Epithelial cell of proximal tubule (primary cell): ENCODE measurements at regions not wholly inside any gene's neighbourhood (a gene's known extent, or its start where the extent isn't known, plus 50 kb on each side); places are given as distances from the start of the nearest gene placed in this dataset.

Source experiments
- DNase-seq: peaks from one replicate; pipeline ENCODE4 v3.0.0-alpha.2; 2011; ENCODE audit warnings: low read depth
- H3K4me3 ChIP-seq: 2 replicates; pipeline ENCODE4 v1.5.1; 2011; ENCODE audit warnings: low read depth, mild to moderate bottlenecking, low read length
- TF ChIP-seq, protein P1 (sequence below): conservative IDR thresholded peaks from 2 replicates; pipeline ENCODE4 v1.5.1; 2012; ENCODE audit warnings: low read depth, mild to moderate bottlenecking, low read length

DNA sequence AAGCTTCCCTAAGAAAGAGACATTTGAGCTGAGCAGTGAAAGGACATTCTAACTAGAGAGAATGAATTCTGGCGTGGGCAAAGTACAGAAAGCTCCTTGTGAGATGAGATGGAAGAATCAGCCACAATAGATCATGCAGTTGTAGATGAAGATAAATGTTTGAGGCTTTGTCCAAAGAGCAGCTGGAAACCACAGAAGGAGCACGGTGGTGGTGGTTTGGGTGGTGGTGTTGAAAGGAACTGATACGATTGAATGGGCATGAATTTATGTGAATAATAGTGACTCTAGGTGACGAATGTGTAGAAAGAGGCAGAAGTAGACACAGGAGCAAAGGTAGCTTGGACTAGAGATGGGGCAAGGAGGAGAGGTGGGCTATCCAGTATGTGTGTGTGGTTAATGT, 260.5 kb upstream of the TMTC1 start:
- TF ChIP-seq, protein P1, sequence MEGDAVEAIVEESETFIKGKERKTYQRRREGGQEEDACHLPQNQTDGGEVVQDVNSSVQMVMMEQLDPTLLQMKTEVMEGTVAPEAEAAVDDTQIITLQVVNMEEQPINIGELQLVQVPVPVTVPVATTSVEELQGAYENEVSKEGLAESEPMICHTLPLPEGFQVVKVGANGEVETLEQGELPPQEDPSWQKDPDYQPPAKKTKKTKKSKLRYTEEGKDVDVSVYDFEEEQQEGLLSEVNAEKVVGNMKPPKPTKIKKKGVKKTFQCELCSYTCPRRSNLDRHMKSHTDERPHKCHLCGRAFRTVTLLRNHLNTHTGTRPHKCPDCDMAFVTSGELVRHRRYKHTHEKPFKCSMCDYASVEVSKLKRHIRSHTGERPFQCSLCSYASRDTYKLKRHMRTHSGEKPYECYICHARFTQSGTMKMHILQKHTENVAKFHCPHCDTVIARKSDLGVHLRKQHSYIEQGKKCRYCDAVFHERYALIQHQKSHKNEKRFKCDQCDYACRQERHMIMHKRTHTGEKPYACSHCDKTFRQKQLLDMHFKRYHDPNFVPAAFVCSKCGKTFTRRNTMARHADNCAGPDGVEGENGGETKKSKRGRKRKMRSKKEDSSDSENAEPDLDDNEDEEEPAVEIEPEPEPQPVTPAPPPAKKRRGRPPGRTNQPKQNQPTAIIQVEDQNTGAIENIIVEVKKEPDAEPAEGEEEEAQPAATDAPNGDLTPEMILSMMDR: no peak
- DNase-seq: no peak
- no peak overlapping the region for H3K4me3 ChIP-seq

DNA sequence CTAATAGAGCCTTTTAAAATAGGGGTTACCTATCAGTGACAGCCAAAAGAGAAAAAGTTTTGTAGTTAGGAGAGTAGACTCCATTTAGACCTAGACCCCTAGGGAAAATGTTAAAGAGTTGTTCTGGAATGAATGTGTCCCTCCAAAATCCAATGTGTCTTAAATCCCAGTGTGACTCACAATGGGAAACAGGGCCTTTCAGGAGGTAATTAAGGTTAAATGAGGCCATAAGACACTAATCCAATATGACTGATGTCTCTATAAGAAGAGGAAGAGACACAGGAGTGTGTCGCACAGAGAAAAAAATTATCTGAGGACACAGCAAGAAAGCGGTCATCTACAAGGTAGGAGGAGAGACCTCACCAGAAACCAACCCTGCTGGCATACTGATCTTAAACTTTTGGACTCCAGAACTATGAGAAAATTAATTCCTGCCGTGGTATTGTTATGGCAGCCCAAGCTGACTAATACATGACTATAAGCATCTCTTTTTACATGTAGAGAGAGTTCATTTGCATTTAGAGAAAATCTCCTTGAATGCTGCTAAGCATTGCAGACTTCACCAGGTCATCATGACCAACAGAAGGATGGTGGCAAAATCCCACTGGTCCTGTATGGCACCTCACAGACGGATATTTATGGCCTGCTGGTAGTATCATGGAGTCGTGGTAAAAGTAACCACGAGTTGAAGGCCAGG, 259.6 kb upstream of the TMTC1 start:
- H3K4me3 ChIP-seq: no peak overlapping the region
- TF ChIP-seq, protein P1: no peak
- no peak for DNase-seq

DNA sequence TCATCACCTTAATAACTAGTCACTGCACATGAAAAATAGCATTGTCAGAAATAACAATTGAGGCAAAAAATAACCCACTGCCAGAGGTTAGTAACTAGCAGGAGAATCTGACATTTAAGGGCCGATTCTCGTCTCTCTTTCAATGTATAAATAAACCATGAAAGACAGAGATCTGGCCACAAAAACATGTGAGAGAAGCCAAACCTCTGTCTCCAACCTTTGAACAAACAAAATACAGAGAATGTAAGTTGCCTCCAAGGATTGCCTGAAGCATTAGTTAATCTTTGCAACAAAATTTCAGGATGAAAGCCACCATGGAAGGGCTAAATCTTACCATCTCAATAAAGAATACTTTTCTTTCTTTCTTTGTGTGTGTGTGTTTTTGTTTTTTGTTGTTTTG, 257.4 kb upstream of the TMTC1 start:
- TF ChIP-seq, protein P1: no peak
- no peak overlapping the region for H3K4me3 ChIP-seq
- DNase-seq: no peak

DNA sequence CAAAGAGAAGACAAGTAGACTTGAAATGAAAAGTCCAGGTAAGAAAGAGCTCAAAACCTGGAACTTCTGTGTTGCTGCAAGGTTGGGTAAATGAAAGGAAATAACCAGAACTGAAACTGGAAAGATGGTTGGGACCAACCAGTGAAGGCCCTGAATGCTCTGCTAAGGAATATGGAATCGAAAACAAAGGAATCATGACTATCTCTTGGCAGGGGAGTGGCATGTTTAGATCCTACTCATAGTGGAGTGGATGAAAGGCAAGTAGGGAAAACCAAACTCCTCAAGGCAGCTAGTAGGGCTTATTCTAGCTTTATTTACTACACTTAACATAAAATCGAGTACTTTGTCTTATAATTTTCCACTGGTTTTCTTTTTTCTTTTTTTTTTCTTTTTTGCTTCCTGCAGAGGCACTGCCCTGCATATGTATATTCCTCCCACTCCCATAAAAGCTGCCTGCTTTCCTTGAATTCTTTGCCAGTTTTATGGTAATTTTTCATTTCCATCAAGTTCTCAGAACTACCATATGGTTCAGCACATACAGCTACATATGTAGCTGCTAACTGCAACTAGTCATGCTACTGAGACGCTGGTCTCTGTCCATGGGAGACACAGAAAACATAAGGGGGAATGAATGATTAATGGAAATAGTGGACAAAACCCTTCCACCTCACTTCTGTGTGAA, 247.1 kb upstream of the TMTC1 start:
- H3K4me3 ChIP-seq: no peak overlapping the region
- DNase-seq: no peak
- TF ChIP-seq, protein P1: no peak

DNA sequence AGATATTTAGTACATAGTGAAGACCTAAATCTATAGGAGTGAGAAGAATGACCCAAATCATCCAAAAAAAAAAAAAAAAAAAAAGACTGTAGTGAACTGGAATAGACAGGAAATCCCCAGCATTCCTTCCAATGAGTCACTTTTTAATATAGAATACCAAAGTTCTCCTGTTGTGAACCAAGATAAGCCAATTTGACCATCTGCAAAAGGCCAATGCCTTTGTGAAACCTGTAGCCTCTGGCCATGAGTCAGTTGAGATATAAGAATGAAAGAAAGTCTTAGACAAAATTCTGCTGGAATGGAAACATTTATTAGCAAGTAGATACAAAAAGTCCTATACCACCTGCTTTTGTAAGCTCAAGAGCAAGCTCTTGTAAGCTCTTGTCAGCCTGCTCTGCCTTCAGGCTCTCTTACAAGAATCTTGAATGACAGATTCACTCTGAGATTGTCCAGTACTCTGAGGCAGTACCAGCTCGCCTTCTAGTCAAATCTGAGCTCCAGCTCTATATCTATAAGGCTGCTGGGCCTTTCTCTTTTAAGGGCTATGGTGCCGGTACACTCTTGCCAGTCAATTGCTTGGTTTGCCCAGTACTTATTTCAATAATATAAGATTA, 243.0 kb upstream of the TMTC1 start:
- H3K4me3 ChIP-seq: no peak overlapping the region
- TF ChIP-seq, protein P1: no peak
- peak; percentile 29 for DNase-seq

DNA sequence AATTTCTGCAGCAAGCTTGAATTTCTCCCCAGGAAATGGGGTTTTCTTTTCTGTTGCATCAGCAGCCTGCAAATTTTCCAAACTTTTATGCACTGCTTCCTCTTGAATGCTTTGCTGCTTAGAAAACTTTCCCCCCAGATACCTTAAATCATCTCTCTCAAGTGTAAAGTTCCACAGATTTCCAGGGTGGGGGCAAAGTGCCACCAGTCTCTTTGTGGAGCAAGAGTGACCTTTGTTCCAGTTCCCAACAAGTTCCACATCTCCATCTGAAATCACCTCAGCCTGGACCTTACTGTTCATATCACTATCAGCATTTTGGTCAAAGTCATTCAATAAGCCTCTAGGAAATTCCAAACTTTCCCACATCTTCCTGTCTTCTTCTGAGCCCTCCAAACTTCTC, 241.6 kb upstream of the TMTC1 start:
- DNase-seq: no peak
- TF ChIP-seq, protein P1: no peak

More for the DNA sequence above, 241.6 kb upstream of the TMTC1 start:
- H3K4me3 ChIP-seq: no peak overlapping the region
